T1000 (cell line): ENCODE measurements at regions not wholly inside any gene's neighbourhood (a gene's known extent, or its start where the extent isn't known, plus 50 kb on each side); places are given as distances from the start of the nearest gene placed in this dataset.
"Not testable (repeated sequence)": the region's sequence is repeated elsewhere in the genome, so short reads cannot be mapped to it uniquely, and the experiment has no call there.

Experiments used
- DNase-seq: peaks from one replicate; lab custom pipeline; 2025; ENCODE audit warnings: mixed read lengths; lab: John Stamatoyannopoulos, UW

DNA sequence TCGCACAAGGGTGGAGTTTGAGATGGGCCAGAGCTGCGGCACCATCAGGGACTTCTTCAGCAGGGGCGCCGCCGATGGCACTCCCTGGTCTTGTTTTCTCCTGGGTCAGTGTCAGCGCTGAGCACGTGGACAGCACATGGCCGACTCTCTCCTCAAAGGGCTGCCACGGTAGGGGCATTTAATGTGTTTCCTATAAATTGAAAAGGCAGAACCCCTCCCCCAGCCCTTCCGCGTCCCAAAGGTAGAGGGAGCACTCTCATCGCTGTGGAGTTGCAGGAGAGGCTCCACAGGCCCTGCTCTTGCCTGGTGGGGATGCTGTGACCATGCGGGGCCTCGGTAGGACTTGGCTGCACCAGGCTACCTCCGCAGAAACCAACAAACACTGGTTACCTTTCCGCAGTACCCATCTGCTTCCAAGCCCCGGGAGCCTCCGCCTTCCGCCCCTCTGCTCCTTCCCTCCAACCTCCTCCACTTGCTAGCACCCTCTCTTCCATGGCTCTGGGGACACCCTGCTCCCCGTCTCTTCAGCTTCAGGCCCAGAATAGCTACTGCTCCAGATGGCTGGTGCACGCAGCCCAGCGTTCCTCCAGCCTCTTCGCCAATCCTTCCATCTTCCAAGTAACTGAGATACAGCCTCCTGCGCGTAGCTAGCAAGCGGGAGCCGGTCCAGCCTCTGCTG lies 166.3 kb upstream of the ADCY1 start:
- DNase-seq, result no peak

DNA sequence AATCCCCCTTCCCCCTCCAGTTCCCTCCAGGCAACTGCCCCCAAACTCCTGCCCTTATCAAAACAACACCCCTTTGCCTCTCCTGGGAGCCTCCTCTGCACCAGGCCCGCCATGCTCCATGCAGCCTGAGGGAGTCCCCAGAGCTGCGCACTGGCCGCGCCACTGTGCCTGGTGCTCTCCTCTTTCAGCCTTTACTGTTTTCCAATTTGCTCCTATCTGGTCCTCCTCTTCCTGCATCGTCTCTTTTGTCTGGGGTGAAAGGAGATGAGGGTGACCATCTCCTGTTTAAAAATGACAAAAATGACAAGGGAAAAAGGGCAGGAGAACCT lies 165.8 kb upstream of the ADCY1 start:
- no peak for DNase-seq

DNA sequence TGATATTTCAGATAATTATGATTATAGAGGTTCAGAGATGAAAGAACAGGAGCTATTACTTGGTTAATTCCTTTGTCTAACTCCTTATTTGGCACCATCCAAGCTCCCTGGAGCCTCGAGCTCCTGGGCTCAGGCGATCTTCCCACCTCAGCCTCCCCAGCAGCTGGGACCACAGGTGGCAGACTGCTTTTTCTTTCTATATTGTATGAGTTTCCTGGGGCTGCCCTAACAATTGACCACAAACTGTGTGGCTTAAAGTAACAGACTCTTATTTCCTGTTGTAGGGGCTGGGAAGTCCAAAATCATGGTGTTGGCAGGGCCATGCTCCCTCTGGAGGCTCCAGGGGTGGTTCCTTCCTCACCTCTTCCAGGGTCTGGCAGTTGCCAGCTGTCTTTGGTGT lies 163.3 kb upstream of the ADCY1 start:
- no peak for DNase-seq

- no peak for DNase-seq
Observed at GRCh38 chr7:45413419-45413818, 160.7 kb upstream of the ADCY1 start.

DNA sequence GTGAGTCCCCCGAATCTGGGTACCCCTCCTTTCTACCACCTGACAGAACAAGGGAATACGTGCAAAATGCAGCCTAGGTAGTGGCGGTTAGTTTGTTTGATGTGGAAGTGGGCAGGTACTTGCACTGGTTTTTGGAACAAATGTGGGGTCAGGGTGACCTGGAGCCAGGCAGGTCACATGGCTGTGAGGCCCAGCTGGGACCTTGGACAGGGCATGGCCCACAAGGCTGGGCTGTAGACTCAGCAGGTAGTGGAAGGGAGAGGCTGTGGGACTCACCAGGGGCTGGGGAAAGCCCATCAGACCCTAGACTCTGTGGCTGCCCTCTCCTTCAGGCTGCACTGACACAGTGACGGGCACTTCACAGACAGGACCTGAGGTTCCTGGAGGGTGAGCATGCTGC lies 159.9 kb upstream of the ADCY1 start:
- DNase-seq, result no peak

- no peak for DNase-seq
Observed at GRCh38 chr7:45415265-45415664, 158.9 kb upstream of the ADCY1 start.

- no peak for DNase-seq
Observed at GRCh38 chr7:45416846-45417245, 157.3 kb upstream of the ADCY1 start.

DNA sequence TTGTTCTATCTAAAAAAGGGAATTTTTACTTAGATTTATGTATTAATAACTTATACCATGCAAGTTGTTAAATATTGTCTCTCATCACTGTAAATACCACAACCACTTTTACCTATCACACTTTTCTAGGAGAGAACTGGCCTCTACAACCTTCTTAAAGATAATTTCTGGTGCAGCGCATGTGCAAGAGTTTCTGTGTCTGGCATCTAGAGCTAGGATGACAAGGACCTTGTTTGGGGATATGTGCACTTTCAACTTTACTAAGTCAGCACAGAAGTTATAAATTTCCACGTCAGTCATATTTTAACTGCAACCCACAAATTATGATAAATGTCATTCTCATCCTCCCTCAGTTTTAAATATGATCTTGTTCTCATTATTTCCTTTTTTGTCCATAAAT lies 156.9 kb upstream of the ADCY1 start:
- no peak for DNase-seq

DNA sequence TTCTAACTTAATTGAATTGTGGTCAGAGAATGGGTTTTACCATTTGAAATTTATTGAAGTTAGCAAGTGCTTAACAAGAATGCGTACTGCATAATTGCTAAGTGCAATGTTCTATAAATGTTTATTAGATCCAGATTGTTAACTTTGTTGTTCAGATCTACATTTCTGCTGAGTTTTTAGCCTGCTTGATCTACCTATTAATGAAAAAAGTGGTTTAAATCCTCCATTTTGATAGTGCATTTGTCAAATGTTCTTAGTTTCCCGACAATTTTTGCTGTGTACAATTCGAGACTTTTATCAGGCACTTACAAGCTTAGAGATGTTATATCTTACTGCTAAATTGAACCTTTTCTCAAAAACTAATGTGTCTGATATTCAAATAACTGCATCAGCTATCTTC lies 156.4 kb upstream of the ADCY1 start:
- DNase-seq, result no peak

DNA sequence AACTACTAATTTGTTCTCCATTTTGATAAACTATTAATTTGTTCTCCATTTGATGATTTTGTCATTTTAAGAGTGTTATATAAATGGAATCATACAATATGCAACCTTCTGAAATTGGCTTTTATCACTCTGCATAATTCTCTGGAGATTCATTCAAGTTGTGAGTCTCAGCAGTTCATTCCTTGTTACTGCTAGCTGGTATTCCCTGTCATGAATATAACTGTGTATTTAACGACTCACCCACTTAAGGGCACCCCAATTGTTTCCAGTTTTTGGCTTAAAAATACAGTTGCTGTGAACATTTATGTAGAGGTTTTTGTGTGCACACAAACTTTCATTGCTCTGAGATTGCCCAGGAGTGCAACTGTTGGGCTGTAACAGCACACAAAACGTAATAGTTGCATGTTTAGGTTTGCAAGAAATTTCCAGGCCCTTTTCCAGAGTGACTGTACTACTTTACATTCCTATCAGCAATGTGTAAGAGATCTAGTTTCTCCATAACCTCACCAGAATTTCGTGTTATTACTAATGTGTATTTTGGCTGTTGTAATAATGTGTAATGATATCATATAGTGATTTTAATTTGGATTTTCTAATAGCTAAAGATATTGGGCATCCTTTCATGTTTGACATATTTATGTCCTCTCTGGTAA lies 153.2 kb upstream of the ADCY1 start:
- no peak for DNase-seq

DNA sequence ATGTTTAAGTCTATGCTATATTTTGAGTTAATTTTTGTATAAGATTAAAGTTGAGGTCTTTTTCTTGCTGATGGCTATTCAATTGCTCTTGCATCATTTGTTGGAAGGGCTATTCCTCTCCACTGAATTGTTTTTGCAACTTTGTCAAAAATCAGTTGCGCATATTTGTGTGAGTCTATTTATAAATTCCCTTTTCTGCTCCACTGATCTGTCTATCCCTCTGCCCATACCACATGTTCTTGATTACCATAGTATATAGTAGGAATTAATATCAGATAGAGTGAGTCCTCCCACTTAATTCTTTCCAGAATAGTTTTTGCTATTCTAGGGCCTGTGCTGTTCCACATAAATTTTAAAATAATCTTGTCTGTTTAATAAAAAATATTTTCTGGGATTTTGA lies 152.4 kb upstream of the ADCY1 start:
- DNase-seq, result no peak

GRCh38 chr7:45430397-45430796 lies 143.8 kb upstream of the ADCY1 start:
- no peak for DNase-seq

DNA sequence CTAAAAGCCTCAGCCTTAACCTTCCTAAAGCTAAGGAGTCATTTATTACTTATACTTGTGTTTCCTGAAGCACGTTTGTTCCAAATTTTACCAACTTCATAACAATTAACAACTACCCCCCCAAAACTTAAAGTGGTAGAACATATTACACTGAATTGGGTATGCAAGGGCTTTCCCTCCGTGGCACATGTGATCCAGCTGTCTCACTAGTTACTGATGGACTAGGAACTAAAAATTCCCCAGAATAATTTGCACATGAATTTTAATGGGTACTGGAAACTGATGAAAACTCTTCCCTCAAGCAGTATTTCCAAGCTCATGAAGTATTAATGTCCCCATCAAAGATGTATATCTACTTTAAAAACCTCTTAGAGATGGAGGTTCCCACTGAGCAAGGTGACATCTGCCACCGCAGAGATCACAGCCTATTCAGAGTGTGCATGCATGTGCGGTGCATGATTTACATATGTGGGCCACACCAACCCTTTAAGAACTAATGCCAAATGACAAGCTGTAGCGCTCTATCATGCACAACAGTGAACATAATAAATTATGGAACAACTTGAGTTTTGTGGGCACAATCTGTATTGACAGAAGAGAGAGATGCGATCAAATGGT lies 139.9 kb upstream of the ADCY1 start:
- no peak for DNase-seq

- DNase-seq, result no peak
Observed at GRCh38 chr7:45435131-45435530, 139.0 kb upstream of the ADCY1 start.

DNA sequence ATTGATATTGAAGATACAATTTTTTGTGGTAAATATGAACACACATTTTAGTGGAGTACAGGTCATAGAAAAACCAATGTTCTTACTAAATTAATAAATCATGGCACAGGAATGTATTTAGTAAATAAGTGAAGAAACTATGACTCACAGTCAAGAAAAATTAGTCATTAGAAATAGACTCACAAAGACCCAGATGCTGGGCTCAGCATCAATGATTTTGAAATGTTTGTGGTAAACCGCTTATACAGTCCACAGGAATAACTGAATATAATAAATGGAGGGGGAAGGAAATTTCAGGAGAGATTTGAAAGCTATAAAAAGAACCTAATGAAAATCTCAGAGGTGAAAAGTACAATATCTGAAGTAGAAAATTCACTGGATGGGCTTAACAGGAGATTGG lies 138.3 kb upstream of the ADCY1 start:
- DNase-seq, result no peak

GRCh38 chr7:45440776-45441175 lies 133.4 kb upstream of the ADCY1 start:
- DNase-seq, result not testable (repeated sequence)

DNA sequence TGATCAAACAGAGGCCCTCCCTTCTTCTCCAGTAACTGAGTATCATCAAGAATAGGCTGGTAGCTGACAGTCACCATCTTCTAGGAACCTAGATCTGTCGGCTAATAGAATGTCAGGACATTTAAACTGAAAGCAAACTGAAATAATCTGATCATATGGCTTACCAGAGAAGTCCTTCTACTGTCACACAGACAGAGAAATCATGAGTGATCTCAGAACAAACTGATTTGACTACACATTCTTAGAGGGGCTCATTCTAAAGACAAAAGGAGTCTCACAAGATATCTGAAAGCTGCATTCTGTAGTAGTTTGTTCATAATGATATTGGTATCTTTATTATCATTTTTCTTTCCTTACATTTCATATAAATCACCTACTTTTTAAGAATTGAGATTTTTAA lies 130.9 kb upstream of the ADCY1 start:
- no peak for DNase-seq

DNA sequence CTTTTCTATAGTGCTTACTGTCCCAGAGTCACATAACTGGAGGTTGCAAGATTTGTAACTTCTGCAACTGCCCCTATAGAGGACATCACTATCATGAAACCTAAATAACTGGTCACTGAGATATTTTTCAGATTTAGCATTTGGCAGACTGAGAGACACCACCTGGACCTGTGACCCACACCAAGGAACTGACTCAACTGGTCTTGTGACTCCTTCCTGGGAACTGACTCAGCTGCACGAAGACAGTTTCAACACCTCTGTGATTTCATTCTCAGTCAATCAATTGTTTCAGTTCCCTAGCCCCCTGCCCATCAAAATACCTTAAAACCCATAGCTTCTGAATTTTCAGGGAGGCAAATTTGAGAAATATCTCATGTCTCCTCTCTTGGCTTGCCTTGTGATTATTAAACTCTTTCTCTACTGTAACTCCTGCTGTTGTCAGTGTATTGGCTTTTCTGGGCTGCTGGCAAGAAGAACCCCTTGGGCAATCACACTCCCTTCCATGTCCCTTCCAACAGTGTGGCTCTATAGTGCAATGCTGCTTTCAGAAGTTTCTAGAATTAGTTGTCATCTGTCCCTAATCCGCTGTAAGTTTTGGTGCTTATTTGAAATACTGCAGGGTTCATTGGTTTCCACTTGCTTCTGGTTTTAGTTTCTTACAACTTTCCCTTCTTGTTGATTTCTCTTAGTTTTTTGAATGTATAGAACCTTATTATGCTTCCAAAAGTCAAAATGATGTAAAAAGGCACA lies 127.8 kb upstream of the ADCY1 start:
- no peak for DNase-seq

GRCh38 chr7:45447296-45447695 lies 126.9 kb upstream of the ADCY1 start:
- DNase-seq, result no peak

DNA sequence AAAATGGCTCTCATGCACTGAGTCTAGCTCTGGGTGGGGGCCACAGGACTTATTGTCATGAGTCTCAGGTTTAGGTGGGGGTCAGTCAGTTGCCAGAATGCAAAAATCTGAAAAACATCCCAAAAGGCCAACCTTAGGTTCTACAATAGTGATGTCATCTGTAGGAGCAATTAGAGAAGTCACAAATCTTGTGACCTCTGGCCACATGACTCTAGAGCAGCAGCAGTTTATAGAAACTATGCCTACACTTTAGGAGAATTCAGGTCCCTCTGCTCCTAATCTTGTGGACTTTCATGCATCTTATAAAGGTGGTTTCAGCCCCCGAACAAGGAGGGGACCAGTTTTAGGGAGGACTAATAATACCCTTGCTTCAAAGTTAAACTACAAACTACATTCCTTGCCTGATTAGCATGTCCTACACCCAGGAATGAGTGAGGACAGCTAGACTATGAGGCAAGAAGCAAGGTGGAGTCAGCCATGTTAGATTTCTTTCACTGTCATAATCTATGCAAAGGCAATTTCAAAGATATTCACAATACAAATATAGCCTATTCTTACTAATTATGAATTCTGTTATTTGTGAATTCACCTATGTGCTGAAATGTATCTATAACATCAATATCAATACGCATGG lies 123.5 kb upstream of the ADCY1 start:
- DNase-seq, result no peak

- no peak for DNase-seq
Observed at GRCh38 chr7:45451342-45452035, 122.7 kb upstream of the ADCY1 start.

- no peak for DNase-seq
Observed at GRCh38 chr7:45454771-45455170, 119.4 kb upstream of the ADCY1 start.
